HG03469 (cell line): ENCODE measurements at regions not wholly inside any gene's neighbourhood (a gene's known extent, or its start where the extent isn't known, plus 50 kb on each side); places are given as distances from the start of the nearest gene placed in this dataset.
A peak's percentile ranks its signal among the peaks of the same experiment; 100 is the strongest.

Source experiments
- ATAC-seq: cut with Tn5 transposase; IDR thresholded peaks from one replicate; pipeline ENCODE4 v1.9.1; 2021; ENCODE audit warnings: mild to moderate bottlenecking, moderate library complexity, moderate number of reproducible peaks; ENCODE audit not compliant: unreplicated experiment

GRCh38 chr1:9419369-9420041, 119.8 kb upstream of the SLC25A33 start:
- ATAC-seq = no peak

GRCh38 chr1:9420835-9421532, 118.3 kb upstream of the SLC25A33 start:
- ATAC-seq = no peak

- ATAC-seq = no peak
Measured at GRCh38 chr1:9421533-9421873, 117.8 kb upstream of the SLC25A33 start.

DNA sequence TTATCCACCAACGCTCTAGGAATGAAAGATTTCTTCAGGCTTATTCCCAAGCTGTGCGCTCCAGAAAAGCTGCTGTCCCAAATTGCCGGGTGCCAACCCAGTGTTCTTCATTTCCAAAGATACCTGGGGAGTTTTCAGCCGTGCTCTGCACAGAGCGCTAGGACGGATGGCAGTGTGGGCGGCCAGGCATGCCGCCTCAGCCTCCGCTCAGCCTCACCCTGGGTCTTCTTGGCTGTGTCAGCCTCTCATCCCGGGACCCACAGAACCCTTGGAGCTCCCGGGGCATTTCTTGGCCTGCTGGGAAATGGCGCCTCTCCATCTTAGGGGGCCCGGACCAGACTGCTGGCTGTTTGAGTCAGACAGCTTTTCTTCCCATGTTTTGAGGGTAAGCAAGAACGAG, 116.9 kb upstream of the SLC25A33 start:
- no peak for ATAC-seq

- no peak for ATAC-seq
Measured at GRCh38 chr1:9422911-9423505, 116.3 kb upstream of the SLC25A33 start.

DNA sequence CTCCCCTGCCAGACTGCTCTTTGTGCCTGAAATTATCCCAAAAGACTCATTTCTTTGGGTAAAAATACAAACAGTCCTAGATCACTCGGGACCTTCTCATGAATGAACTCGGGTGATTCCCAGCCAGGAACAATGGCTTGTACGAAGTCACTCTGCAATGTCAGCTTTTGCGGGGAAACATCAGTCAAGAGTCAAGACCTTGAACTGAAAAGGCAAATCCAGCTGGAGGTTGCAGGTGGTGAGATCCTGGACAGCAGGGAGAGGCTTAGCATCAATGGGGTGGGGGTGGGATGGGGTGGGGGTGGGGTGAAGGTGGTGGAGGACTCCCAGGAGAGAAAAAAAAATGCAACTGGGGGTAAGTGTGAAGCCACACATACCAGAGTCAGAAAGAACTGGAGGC, 115.0 kb upstream of the SLC25A33 start:
- no peak for ATAC-seq

GRCh38 chr1:9425859-9426258, 113.4 kb upstream of the SLC25A33 start:
- ATAC-seq = no peak

DNA sequence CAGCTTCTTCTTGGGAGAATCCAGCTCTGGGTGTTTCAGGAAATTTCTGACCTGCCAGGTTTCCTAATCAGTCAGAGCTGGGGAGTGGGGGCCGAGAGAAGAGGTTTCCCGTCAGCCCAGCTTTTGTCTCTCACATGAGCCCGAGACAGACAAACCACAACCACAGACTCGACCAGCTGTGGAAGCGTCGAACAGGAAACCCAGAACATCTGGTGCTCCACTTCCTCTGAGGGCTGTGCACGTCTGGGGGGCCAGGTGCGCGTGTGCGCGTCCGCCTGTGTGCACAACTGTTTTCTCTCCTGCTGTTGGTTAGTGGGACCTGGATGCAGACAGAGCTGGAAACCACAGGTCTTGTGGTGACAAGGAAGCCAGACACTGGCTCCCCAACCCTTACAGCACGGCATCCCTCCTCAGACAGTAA, 113.0 kb upstream of the SLC25A33 start:
- peak; percentile 43 for ATAC-seq

- no peak for ATAC-seq
Measured at GRCh38 chr1:9427388-9427787, 111.9 kb upstream of the SLC25A33 start.

DNA sequence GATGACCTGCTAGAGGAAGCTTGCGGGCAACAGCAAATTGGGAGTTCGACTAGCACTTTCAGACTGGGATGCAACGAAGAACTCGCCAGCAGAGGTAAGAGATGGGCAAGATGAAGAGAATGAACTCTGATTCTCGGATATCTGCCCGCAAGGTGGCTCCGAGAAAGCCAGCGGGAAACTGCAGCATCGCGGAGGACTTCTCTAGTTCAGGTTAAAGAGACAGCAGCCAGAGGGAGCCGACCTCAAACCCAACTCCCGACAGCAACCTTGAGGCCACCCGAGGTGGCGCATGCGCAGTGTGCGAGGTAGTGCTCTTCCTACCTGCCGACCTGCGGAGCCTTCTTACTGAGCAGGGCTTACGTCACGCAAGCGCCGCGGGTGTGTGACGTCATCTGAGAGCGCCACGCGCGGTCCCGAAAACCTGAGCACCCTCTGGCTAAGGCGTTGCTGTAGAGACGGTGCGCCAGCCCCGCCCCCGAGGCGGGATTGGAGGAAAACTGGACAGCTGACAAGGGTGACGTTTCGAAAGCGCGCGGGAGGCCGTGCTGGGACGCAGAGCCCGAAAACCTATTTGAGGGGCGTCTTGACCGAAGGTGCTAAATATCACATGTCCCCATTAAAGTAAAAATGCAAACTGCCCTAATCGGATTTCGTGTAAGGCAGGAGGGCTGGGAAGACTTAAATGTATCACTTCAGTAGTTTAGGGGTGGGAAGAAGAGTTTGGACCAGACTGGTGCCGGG, 110.5 kb upstream of the SLC25A33 start:
- ATAC-seq = peak; percentile 49

- ATAC-seq = no peak
Measured at GRCh38 chr1:9429342-9429711, 109.9 kb upstream of the SLC25A33 start.

GRCh38 chr1:9434247-9435152, 104.8 kb upstream of the SLC25A33 start:
- ATAC-seq = no peak

- ATAC-seq = no peak
Measured at GRCh38 chr1:9435153-9435636, 104.1 kb upstream of the SLC25A33 start.

DNA sequence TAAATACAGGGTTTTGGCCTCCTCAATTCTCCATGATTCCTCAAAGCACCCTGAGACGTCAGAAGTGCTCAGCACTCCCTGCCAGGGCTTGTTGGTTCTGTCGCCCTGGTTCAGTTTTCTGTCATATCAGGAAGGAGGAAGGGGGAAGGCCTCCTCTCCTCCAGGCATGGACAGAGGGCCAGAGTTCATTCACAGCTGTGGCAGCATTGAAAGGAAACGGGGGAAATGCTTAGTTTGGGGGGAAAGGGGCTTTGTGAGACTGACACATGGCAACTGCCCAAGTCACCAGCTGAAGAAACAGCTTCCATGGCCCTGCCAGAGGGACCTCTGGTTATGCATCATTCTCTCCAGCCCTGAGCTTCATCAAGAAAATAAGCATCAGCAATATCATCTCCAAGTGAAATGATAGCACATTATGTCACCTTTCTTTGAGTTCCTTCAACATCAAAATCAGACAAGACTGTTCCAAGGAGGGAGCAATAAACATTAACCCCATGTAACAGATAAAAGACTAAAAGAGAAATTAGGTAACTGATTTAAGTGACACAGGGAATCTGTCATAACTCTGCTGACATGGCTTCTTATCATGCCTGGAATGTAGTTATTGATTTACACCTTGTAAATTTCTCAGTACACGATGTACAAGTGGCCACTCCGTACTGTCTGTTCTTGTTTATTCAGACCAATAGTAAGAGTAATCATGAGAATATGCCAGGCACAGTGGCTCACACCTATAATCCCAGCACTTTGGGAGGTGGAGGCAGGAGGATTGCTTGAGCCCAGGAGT, 103.2 kb upstream of the SLC25A33 start:
- no peak for ATAC-seq

DNA sequence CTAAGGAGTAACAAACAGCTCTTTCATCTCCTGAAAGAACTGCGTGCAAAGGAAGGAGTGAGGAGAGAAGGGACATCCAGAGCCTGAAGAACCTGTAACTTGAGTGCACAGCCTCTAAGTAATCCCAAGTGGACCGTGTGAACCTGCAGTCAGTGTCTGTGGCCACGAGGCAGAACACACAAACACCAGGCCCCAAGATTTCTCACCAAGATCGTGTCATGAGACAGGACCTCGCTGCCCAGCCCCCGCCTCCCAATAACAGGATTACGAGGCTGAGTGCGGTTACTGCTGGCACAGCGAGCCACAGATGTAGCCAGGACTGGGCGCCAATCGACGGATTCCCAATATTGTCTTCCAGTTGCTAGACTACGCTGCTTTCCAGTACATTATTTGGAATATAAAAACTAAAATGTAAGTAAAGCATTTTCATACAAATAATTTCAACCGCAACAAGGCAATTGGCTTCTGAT, 101.3 kb upstream of the SLC25A33 start:
- ATAC-seq = no peak

DNA sequence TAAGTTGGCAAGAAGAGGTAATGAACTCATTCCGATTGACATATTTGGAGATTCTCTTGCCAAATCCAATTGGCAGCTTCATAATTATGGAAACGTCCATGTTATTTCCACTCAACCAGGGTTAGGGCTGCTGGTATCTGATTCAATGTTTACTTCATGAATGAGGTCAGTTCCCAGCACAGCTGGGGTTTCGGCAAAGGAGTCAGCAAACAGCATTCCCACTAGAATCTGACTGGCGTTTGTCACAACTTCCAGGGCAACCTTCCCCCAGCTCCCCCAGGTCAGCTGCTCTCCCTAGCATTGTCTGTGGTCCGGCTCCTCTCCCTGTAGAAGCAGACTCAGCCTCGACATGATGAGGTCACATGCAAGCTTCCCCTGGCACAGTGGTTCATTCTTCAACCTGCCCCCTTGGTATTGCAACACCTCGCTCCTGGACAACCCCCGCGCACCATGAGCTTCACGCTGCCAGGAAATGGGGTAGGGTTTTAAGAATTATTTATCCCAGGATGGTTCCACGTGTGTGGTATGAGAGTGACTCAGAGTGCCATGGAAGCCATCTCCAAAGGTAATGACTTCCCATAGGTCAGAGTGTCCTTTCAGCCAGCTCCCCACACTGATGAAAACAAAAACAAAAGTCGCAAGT, 100.7 kb upstream of the SLC25A33 start:
- ATAC-seq = no peak

DNA sequence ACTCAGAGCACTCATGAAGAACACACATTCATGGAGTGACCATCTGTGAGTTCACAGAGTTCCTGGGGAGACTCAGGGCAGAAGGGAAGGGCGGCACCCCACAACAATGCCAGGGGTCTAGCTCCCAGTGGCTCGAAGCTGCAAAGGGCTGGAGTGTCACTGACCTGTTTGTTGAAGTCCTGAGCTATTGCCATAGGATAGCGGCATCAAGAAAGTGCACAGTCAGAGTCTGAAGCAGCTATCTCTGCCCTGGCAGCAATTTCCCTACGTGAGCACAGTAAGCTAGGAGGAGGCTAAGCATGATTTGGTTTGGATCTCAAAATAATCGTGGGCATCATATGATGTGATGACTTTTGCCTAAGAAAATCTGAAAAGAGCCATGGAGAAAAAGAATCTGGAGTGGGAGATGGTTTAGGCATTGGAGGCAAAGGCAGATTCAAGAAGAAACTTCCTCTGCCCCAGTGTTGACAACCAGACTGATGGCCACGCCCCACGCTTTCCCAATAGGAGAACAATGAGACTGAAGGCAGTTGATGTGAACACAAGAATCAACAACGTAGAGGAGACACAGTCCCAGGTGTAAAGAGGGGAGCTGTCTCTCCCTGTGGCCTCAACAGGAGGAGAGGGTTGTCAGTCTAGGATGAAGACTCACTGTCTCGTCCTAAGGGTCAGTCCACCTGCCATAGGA, 100.0 kb upstream of the SLC25A33 start:
- no peak for ATAC-seq

- no peak for ATAC-seq
Measured at GRCh38 chr1:9440261-9440660, 99.0 kb upstream of the SLC25A33 start.
